Inferior parietal cortex (tissue), 1 donor: ENCODE measurements at regions not wholly inside any gene's neighbourhood (a gene's known extent, or its start where the extent isn't known, plus 50 kb on each side); places are given as distances from the start of the nearest gene placed in this dataset.

Experiments
- DNase-seq: peaks from one replicate; pipeline ENCODE4 v3.0.0-alpha.2; 2016; ENCODE audit errors: extremely low spot score

- no peak for DNase-seq
These were observed 535.2 kb downstream of the METTL4 start for GRCh38 chr18:2036086-2036485.

- DNase-seq, result no peak
These were observed 531.0 kb downstream of the METTL4 start for GRCh38 chr18:2040279-2040678.

GRCh38 chr18:2049986-2050385, 521.3 kb downstream of the METTL4 start:
- no peak for DNase-seq

- DNase-seq, result no peak
These were observed 520.6 kb downstream of the METTL4 start for GRCh38 chr18:2050702-2051201.

GRCh38 chr18:2053490-2054089, 517.7 kb downstream of the METTL4 start:
- no peak for DNase-seq

GRCh38 chr18:2059336-2059735, 512.0 kb downstream of the METTL4 start:
- no peak for DNase-seq

GRCh38 chr18:2060086-2060485, 511.2 kb downstream of the METTL4 start:
- no peak for DNase-seq

- no peak for DNase-seq
These were observed 500.7 kb downstream of the METTL4 start for GRCh38 chr18:2070631-2071030.

GRCh38 chr18:2075499-2075898, 495.8 kb downstream of the METTL4 start:
- DNase-seq, result no peak

- DNase-seq, result no peak
These were observed 488.6 kb downstream of the METTL4 start for GRCh38 chr18:2082676-2083075.

GRCh38 chr18:2083691-2084090, 487.6 kb downstream of the METTL4 start:
- no peak for DNase-seq

GRCh38 chr18:2086439-2086838, 484.9 kb downstream of the METTL4 start:
- DNase-seq, result no peak

GRCh38 chr18:2087877-2088673, 483.2 kb downstream of the METTL4 start:
- DNase-seq, result no peak

GRCh38 chr18:2089396-2089795, 481.9 kb downstream of the METTL4 start:
- no peak for DNase-seq

- no peak for DNase-seq
These were observed 479.4 kb downstream of the METTL4 start for GRCh38 chr18:2091937-2092336.

GRCh38 chr18:2096551-2096950, 474.8 kb downstream of the METTL4 start:
- DNase-seq, result no peak

GRCh38 chr18:2100694-2101213, 470.6 kb downstream of the METTL4 start:
- no peak for DNase-seq

- no peak for DNase-seq
These were observed 469.3 kb downstream of the METTL4 start for GRCh38 chr18:2102022-2102421.

- no peak for DNase-seq
These were observed 468.0 kb downstream of the METTL4 start for GRCh38 chr18:2103299-2103698.

GRCh38 chr18:2104620-2105462, 466.5 kb downstream of the METTL4 start:
- peak; percentile 39 for DNase-seq

- DNase-seq, result no peak
These were observed 462.7 kb downstream of the METTL4 start for GRCh38 chr18:2108591-2108990.

- no peak for DNase-seq
These were observed 459.8 kb downstream of the METTL4 start for GRCh38 chr18:2111456-2111855.
